MCF 10A (cell line): ENCODE measurements at regions not wholly inside any gene's neighbourhood (a gene's known extent, or its start where the extent isn't known, plus 50 kb on each side); places are given as distances from the start of the nearest gene placed in this dataset.

ENCODE experiments used
- BruUV-seq: library from RNA; stranded (reverse); fragments of 400-500 nt; replicated peaks from 2 replicates; lab custom pipeline; 2021; lab: Mats Ljungman, UMichigan
- CTCF ChIA-PET: fragments of 300-600 bp; sonication (Branson Sonifier 250); formaldehyde crosslinking; extraction: SDS; loops from one replicate; lab custom pipeline; 2021; ENCODE audit warnings: antibody characterized with exemption, inconsistent platforms; lab: Yijun Ruan, JAX
- POLR2A ChIA-PET: fragments of 300-600, 350-650 bp; sonication (Branson Sonifier 250); formaldehyde crosslinking; extraction: SDS; loops from one replicate; lab custom pipeline; 2020; ENCODE audit warnings: antibody characterized with exemption, inconsistent platforms; lab: Yijun Ruan, JAX
- DNase-seq: peaks from one replicate; pipeline ENCODE4 v3.0.0-alpha.2; 2018; ENCODE audit not compliant: unreplicated experiment
- H3K27ac Mint-ChIP-seq: one replicate; pipeline ENCODE4 v1.8.0; 2022; ENCODE audit warnings: mild to moderate bottlenecking, low read depth, mixed read lengths; ENCODE audit not compliant: unreplicated experiment
- H3K27me3 Mint-ChIP-seq: one replicate; pipeline ENCODE4 v1.8.0; 2022; ENCODE audit warnings: mixed read lengths; ENCODE audit not compliant: insufficient read depth, unreplicated experiment
- H3K36me3 Mint-ChIP-seq: one replicate; pipeline ENCODE4 v1.8.0; 2022; ENCODE audit warnings: mild to moderate bottlenecking, moderate library complexity, mixed read lengths; ENCODE audit not compliant: insufficient read depth, unreplicated experiment
- H3K4me1 Mint-ChIP-seq: one replicate; pipeline ENCODE4 v1.8.0; 2022; ENCODE audit warnings: mixed read lengths; ENCODE audit not compliant: insufficient read depth, unreplicated experiment
- H3K4me3 Mint-ChIP-seq: one replicate; pipeline ENCODE4 v1.8.0; 2022; ENCODE audit warnings: mild to moderate bottlenecking, moderate library complexity, mixed read lengths; ENCODE audit not compliant: unreplicated experiment
- H3K9me3 Mint-ChIP-seq: one replicate; pipeline ENCODE4 v1.8.0; 2022; ENCODE audit warnings: mixed read lengths; ENCODE audit not compliant: unreplicated experiment
- intact Hi-C: fragments of 100-400 bp; cut with micrococcal nuclease; formaldehyde crosslinking; loops from 2 replicates; pipeline ENCODE4 v1.14.1; 2022
- TF ChIP-seq, protein P1 (sequence below): fragments of 200-600 bp; IDR thresholded peaks from one replicate; pipeline ENCODE4 v1.8.0; 2022; ENCODE audit warnings: antibody characterized with exemption, mild to moderate bottlenecking; ENCODE audit not compliant: unreplicated experiment

DNA sequence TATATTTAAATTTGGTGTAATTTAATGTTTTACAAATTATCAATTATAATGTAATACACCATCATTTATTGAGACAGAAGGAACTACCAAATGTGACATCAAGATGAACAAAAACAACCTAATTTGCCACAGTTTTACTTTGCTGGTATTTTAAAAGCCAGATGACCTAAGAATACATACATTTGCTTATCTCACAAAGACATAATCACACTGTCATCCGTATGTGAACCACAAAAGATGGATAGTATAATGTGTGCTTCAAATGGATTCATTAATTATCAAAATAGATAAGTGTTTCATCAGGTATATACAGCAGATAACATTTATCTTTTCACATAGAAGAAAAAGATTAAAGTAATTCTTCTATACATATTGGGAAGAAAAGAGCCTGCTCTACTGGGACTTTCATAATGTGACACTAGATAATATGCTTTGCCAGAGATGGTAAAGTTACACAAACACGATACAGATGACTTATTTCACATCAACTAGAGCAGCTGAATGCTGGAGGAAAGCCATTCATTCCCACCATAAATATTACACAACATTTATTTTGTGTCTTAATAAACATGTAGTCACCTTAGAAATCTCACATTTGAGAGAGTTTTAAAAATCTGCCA lies 278.5 kb downstream of the ISL1 start:
- CTCF ChIA-PET: no interaction called here
- TF ChIP-seq, protein P1, sequence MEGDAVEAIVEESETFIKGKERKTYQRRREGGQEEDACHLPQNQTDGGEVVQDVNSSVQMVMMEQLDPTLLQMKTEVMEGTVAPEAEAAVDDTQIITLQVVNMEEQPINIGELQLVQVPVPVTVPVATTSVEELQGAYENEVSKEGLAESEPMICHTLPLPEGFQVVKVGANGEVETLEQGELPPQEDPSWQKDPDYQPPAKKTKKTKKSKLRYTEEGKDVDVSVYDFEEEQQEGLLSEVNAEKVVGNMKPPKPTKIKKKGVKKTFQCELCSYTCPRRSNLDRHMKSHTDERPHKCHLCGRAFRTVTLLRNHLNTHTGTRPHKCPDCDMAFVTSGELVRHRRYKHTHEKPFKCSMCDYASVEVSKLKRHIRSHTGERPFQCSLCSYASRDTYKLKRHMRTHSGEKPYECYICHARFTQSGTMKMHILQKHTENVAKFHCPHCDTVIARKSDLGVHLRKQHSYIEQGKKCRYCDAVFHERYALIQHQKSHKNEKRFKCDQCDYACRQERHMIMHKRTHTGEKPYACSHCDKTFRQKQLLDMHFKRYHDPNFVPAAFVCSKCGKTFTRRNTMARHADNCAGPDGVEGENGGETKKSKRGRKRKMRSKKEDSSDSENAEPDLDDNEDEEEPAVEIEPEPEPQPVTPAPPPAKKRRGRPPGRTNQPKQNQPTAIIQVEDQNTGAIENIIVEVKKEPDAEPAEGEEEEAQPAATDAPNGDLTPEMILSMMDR: no peak
- DNase-seq: no peak
- no peak overlapping the region for H3K4me3 Mint-ChIP-seq
- no peaks in the 10 kb centered on the region for H3K9me3 Mint-ChIP-seq
- H3K4me1 Mint-ChIP-seq: peaks cover 7% of the 10 kb centered on the region
- H3K27me3 Mint-ChIP-seq: no peaks in the 10 kb centered on the region
- intact Hi-C loops: no loop called here
- H3K36me3 Mint-ChIP-seq: no peaks in the 10 kb centered on the region
- H3K27ac Mint-ChIP-seq: no peak overlapping the region
- POLR2A ChIA-PET: no interaction called here
- no TSS peak for BruUV-seq

DNA sequence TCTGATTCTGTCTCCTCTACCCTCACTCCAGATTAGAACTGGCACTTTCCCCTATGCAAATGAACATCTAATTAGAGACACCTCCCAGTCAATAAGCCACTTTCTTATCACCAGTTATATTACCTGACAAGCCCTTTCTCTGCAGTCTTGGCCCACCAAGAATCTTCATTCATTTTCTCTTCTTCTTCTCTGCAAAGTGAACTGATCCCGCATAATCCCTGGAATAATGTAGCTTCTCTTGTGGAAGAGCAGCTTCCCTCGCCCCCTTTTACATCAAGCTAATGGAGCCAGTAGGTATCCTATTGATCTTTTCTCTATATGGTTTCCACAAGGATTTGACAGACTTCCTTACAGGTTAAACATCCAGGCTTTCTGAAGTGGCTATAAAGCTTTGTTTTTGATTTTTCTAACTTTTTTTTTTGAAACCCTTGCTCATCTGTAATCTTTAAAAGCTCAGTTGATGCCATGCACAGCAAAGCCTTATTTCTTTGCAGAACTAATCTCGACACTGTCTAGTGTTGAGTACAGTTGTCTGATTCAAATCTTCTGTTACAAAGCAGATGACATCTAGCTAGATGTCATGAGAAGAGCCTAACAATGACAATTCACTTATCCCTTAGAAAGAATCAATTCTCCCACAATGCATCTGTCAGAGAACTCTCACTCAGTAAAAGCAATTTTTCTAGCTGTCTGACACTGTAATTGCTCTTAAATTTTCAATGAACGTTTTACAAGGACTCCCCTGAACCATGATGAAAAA lies 281.4 kb downstream of the ISL1 start:
- Mint-ChIP-seq H3K4me1 (no peaks in the 10 kb centered on the region), H3K27me3 (no peaks in the 10 kb centered on the region), H3K9me3 (no peaks in the 10 kb centered on the region), H3K4me3 (no peak overlapping the region), H3K27ac (no peak overlapping the region), H3K36me3 (no peaks in the 10 kb centered on the region)
- TF ChIP-seq, protein P1: no peak
- CTCF ChIA-PET: no interaction called here
- POLR2A ChIA-PET: no interaction called here
- intact Hi-C loops: no loop called here
- no peak for DNase-seq
- no TSS peak for BruUV-seq

DNA sequence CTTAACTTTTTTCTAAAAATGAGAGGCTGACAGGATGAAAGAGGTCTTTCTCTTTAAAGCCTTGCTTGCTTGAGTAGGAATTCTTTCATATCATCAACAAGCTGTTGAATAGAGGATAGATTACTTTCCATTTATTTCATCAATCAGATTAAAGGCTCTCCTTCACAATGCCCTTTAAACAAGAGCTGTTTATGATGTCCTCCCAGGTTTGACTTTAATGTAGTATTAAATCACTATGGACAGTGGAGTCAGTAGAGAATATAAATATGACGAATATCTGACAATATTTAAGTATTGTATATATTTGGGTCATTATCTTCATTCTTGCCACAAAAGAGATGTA lies 282.0 kb downstream of the ISL1 start:
- no peaks in the 10 kb centered on the region for H3K27me3 Mint-ChIP-seq
- POLR2A ChIA-PET: no interaction called here

DNA sequence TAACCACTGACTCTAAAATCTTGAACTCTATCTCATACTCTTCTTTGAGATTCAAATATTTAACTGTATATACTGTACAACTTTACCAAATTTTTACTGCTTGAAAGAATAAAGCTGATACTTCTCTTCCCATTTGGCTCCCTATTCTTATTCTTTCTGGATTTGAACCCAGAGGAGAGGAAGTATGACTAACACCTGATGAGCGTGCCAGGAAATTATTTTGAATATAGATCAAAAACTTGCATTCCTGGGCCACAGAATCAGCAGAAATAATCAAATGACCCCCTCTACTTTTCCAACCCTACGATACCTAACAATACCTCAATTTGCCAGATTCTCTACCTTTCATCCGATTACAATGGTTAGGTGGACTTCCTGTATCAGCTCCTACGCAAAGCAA lies 285.8 kb downstream of the ISL1 start:
- no peak overlapping the region for H3K27ac Mint-ChIP-seq
- H3K4me3 Mint-ChIP-seq: no peak overlapping the region
- BruUV-seq: no TSS peak
- no peak for DNase-seq
- H3K4me1 Mint-ChIP-seq: no peaks in the 10 kb centered on the region
- POLR2A ChIA-PET: no interaction called here
- TF ChIP-seq, protein P1: no peak
- CTCF ChIA-PET: interaction anchor here (0.6 to 0.7 kb wide), 2 partner anchors 18 to 414 kb away, joined by 3 read pairs; no protein-coding TSS in a partner anchor
- H3K27me3 Mint-ChIP-seq: no peaks in the 10 kb centered on the region
- intact Hi-C loops: no loop called here
- peaks cover 8% of the 10 kb centered on the region for H3K9me3 Mint-ChIP-seq
- no peaks in the 10 kb centered on the region for H3K36me3 Mint-ChIP-seq

More for the DNA sequence above, 282.0 kb downstream of the ISL1 start:
- BruUV-seq: no TSS peak
- no peaks in the 10 kb centered on the region for H3K36me3 Mint-ChIP-seq
- DNase-seq: no peak
- intact Hi-C loops: no loop called here
- TF ChIP-seq, protein P1: no peak
- no peak overlapping the region for H3K4me3 Mint-ChIP-seq
- no peak overlapping the region for H3K27ac Mint-ChIP-seq
- H3K9me3 Mint-ChIP-seq: no peaks in the 10 kb centered on the region
- no peaks in the 10 kb centered on the region for H3K4me1 Mint-ChIP-seq
- CTCF ChIA-PET: interaction anchor here (0.7 kb wide), 1 partner anchor 284 kb away, joined by 3 read pairs; no protein-coding TSS in a partner anchor
